Karpas-422 (cell line): ENCODE measurements at regions not wholly inside any gene's neighbourhood (a gene's known extent, or its start where the extent isn't known, plus 50 kb on each side); places are given as distances from the start of the nearest gene placed in this dataset.

Experiments used
- DNase-seq: peaks from one replicate; pipeline ENCODE4 v3.0.0-alpha.2; 2015
- H2AFZ ChIP-seq: fragments of 200-600 bp; sonication (generic); 2 replicates; pipeline ENCODE4 v1.6.1; 2014; ENCODE audit warnings: antibody characterized with exemption, low read length, mixed read lengths
- H3K27ac ChIP-seq: fragments of 200-600 bp; sonication (generic); 2 replicates; pipeline ENCODE4 v1.5.1; 2014; ENCODE audit warnings: mild to moderate bottlenecking, low read length, moderate library complexity
- H3K27me3 ChIP-seq: fragments of 200-600 bp; sonication (generic); 2 replicates; pipeline ENCODE4 v1.6.1; 2014; ENCODE audit warnings: low read length, mixed read lengths
- H3K36me3 ChIP-seq: fragments of 200-600 bp; sonication (generic); 2 replicates; pipeline ENCODE4 v1.6.1; 2014; ENCODE audit warnings: low read length, mixed read lengths; ENCODE audit not compliant: insufficient read depth
- H3K4me1 ChIP-seq: fragments of 200-600 bp; sonication (generic); 2 replicates; pipeline ENCODE4 v1.6.1; 2014; ENCODE audit warnings: mild to moderate bottlenecking, low read length, mixed read lengths
- H3K4me2 ChIP-seq: fragments of 200-600 bp; sonication (generic); 2 replicates; pipeline ENCODE4 v1.6.1; 2014; ENCODE audit warnings: low read length, low read depth, mild to moderate bottlenecking; ENCODE audit not compliant: poor library complexity, severe bottlenecking
- H3K4me3 ChIP-seq: fragments of 200-600 bp; sonication (generic); 2 replicates; pipeline ENCODE4 v1.5.1; 2014; ENCODE audit warnings: mild to moderate bottlenecking, antibody characterized with exemption, low read length, mixed read lengths
- H3K79me2 ChIP-seq: fragments of 200-600 bp; sonication (generic); 2 replicates; pipeline ENCODE4 v1.6.1; 2014; ENCODE audit warnings: mild to moderate bottlenecking, low read length, mixed read lengths
- H3K9ac ChIP-seq: fragments of 200-600 bp; sonication (generic); 2 replicates; pipeline ENCODE4 v1.6.0; 2014; ENCODE audit warnings: low read length
- H3K9me2 ChIP-seq: fragments of 200-600 bp; sonication (generic), shearing (Covaris generic); replicated peaks from 2 replicates; pipeline ENCODE4 v1.6.0; 2014; ENCODE audit warnings: mild to moderate bottlenecking, low read length, moderate library complexity; ENCODE audit not compliant: insufficient read depth
- H3K9me3 ChIP-seq: fragments of 300-700, 200-600 bp; sonication (generic); 2 replicates; pipeline ENCODE4 v1.6.1; 2014; ENCODE audit warnings: low read length, mixed read lengths
- H4K20me1 ChIP-seq: fragments of 200-600 bp; sonication (generic); 2 replicates; pipeline ENCODE4 v1.6.1; 2014; ENCODE audit warnings: mild to moderate bottlenecking, antibody characterized with exemption, low read length, low read depth; ENCODE audit not compliant: insufficient read depth

GRCh38 chrX:104450316-104450715 lies 115.7 kb upstream of the IL1RAPL2 start:
- Histone ChIP-seq H3K27me3 (no peaks in the 10 kb centered on the region), H4K20me1 (no peaks in the 10 kb centered on the region), H3K79me2 (no peaks in the 10 kb centered on the region), H3K9me2 (no peaks in the 10 kb centered on the region), H3K4me3 (no peak overlapping the region), H2AFZ (no peak overlapping the region), H3K4me2 (no peak overlapping the region), H3K27ac (no peak overlapping the region), H3K4me1 (no peaks in the 10 kb centered on the region), H3K36me3 (no peaks in the 10 kb centered on the region), H3K9ac (no peak overlapping the region), H3K9me3 (no peaks in the 10 kb centered on the region)
- DNase-seq, result no peak

GRCh38 chrX:104445591-104445990 lies 120.4 kb upstream of the IL1RAPL2 start:
- Histone ChIP-seq H3K27ac (no peak overlapping the region), H4K20me1 (no peaks in the 10 kb centered on the region), H3K4me1 (no peaks in the 10 kb centered on the region), H3K27me3 (no peaks in the 10 kb centered on the region), H2AFZ (no peak overlapping the region), H3K36me3 (no peaks in the 10 kb centered on the region), H3K4me2 (no peak overlapping the region), H3K4me3 (no peak overlapping the region), H3K9ac (no peak overlapping the region), H3K9me3 (no peaks in the 10 kb centered on the region), H3K79me2 (no peaks in the 10 kb centered on the region), H3K9me2 (no peaks in the 10 kb centered on the region)
- DNase-seq, result no peak

DNA sequence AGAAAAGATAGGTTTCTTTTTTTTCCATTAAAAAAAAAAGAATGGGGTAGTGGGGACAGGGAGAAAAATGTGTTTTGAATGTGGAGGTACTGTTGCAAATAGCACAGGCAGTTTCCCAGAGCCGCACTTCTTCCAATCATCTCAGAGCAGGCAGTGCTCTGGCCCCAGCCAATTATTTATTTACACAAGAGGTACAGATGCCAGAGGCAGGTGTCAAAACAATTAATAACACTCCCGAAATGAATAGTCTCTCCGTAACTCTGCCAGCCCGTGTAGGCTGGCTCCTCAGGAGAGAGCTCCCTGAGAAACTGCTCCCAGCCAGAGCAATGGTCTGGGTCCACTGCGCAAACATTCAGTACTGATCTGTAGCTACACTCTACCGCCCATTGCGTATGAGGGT lies 130.8 kb upstream of the IL1RAPL2 start:
- Histone ChIP-seq H3K4me3 (no peak overlapping the region), H3K9me2 (no peaks in the 10 kb centered on the region), H3K4me2 (no peak overlapping the region), H3K9ac (no peak overlapping the region), H3K27me3 (no peaks in the 10 kb centered on the region), H3K36me3 (no peaks in the 10 kb centered on the region), H3K9me3 (peaks cover 3% of the 10 kb centered on the region; the same call in 1 of the 2 replicates), H3K27ac (no peak overlapping the region), H3K4me1 (no peaks in the 10 kb centered on the region), H2AFZ (no peak overlapping the region), H4K20me1 (no peaks in the 10 kb centered on the region), H3K79me2 (no peaks in the 10 kb centered on the region)
- DNase-seq, result no peak

DNA sequence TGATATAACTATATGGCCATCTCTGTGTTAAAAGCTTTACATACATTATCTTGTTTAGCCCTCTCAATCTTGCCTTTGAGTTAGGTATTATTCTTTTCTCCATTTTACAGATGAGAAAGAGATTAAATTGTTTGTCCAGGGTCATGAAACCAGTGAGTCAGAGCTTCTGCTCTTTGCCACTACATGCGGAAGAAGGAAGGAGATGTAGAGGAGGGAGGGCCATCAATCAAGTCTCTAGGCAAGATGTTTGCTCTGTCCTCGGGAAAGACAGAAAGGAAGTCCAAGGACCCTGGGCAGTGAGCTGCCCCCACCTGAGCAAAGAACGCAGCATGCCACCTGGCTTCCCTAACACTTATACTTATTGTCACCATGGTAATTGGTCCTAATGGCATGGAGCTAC lies 133.7 kb upstream of the IL1RAPL2 start:
- H2AFZ ChIP-seq, result no peak overlapping the region
- H3K79me2 ChIP-seq, result no peaks in the 10 kb centered on the region
- H3K4me1 ChIP-seq, result no peaks in the 10 kb centered on the region
- no peaks in the 10 kb centered on the region for H3K9me3 ChIP-seq
- no peak for DNase-seq
- no peak overlapping the region for H3K27ac ChIP-seq
- no peaks in the 10 kb centered on the region for H3K27me3 ChIP-seq
- no peaks in the 10 kb centered on the region for H3K36me3 ChIP-seq
- H3K9ac ChIP-seq, result no peak overlapping the region
- H4K20me1 ChIP-seq, result no peaks in the 10 kb centered on the region
- H3K4me2 ChIP-seq, result no peak overlapping the region
- H3K9me2 ChIP-seq, result no peaks in the 10 kb centered on the region
- no peak overlapping the region for H3K4me3 ChIP-seq

GRCh38 chrX:104430742-104431119 lies 135.3 kb upstream of the IL1RAPL2 start:
- no peak for DNase-seq
- Histone ChIP-seq H3K27me3 (no peaks in the 10 kb centered on the region), H3K4me3 (no peak overlapping the region), H4K20me1 (no peaks in the 10 kb centered on the region), H2AFZ (no peak overlapping the region), H3K9me2 (no peaks in the 10 kb centered on the region), H3K9me3 (no peaks in the 10 kb centered on the region), H3K79me2 (no peaks in the 10 kb centered on the region), H3K4me1 (no peaks in the 10 kb centered on the region), H3K4me2 (no peak overlapping the region), H3K9ac (no peak overlapping the region), H3K27ac (no peak overlapping the region), H3K36me3 (no peaks in the 10 kb centered on the region)

DNA sequence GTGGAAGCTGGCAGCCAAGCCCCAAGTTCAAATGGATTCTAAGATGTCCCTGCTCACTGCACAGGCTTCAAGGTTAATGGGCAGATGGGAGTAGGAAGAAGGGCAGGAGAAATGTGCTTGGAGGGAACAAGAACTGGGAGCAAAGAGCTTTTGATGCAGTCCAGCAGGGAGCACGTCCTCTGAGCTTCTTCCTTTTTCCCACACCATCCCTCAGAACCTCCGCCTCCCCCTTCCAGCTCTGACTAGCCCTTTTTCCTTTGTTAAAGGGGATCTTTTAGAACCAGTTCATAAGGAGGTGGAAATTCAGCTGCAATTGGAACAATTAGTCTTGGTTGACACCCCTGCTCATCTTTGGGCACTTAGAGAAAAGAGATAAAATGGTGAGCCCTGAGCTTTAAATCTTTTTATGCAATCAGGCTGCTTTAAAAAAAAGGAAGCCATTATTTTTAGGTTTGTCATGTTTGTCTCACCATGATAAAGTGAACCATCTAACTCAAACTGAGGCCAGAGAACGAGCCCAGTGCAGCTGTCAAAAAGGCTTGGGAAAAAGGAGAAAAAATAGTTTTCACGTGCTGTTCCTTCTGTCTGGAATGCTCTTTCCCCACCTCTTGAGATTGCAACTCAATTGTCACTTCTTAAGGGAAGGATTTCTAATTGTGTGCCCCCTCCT lies 135.8 kb upstream of the IL1RAPL2 start:
- Histone ChIP-seq H4K20me1 (no peaks in the 10 kb centered on the region), H3K79me2 (no peaks in the 10 kb centered on the region), H3K27ac (no peak overlapping the region), H2AFZ (no peak overlapping the region), H3K4me1 (no peaks in the 10 kb centered on the region), H3K9ac (no peak overlapping the region), H3K4me3 (no peak overlapping the region), H3K9me3 (no peaks in the 10 kb centered on the region), H3K36me3 (no peaks in the 10 kb centered on the region), H3K27me3 (no peaks in the 10 kb centered on the region), H3K9me2 (no peaks in the 10 kb centered on the region), H3K4me2 (no peak overlapping the region)
- no peak for DNase-seq

- no peaks in the 10 kb centered on the region for H3K79me2 ChIP-seq
- no peaks in the 10 kb centered on the region for H3K9me2 ChIP-seq
- no peaks in the 10 kb centered on the region for H3K27me3 ChIP-seq
- no peak overlapping the region for H3K27ac ChIP-seq
- no peak overlapping the region for H3K9ac ChIP-seq
- no peak overlapping the region for H3K4me3 ChIP-seq
- no peak for DNase-seq
- no peak overlapping the region for H2AFZ ChIP-seq
- no peaks in the 10 kb centered on the region for H3K36me3 ChIP-seq
- no peaks in the 10 kb centered on the region for H3K9me3 ChIP-seq
- no peak overlapping the region for H3K4me2 ChIP-seq
- H4K20me1 ChIP-seq, result no peaks in the 10 kb centered on the region
- H3K4me1 ChIP-seq, result no peaks in the 10 kb centered on the region
These were observed 137.8 kb upstream of the IL1RAPL2 start for GRCh38 chrX:104428231-104428630.

GRCh38 chrX:104427693-104428092 lies 138.3 kb upstream of the IL1RAPL2 start:
- H3K4me3 ChIP-seq, result no peak overlapping the region
- no peaks in the 10 kb centered on the region for H3K27me3 ChIP-seq
- no peaks in the 10 kb centered on the region for H3K79me2 ChIP-seq
- no peaks in the 10 kb centered on the region for H3K36me3 ChIP-seq
- H3K9me3 ChIP-seq, result no peaks in the 10 kb centered on the region
- H3K9me2 ChIP-seq, result no peaks in the 10 kb centered on the region
- no peaks in the 10 kb centered on the region for H3K4me1 ChIP-seq
- no peak overlapping the region for H3K4me2 ChIP-seq
- H4K20me1 ChIP-seq, result no peaks in the 10 kb centered on the region
- H2AFZ ChIP-seq, result no peak overlapping the region
- DNase-seq, result no peak
- H3K9ac ChIP-seq, result no peak overlapping the region
- no peak overlapping the region for H3K27ac ChIP-seq

- H3K9ac ChIP-seq, result no peak overlapping the region
- H3K27me3 ChIP-seq, result no peaks in the 10 kb centered on the region
- no peak overlapping the region for H3K27ac ChIP-seq
- H3K79me2 ChIP-seq, result no peaks in the 10 kb centered on the region
- H3K9me3 ChIP-seq, result no peaks in the 10 kb centered on the region
- H3K36me3 ChIP-seq, result no peaks in the 10 kb centered on the region
- H4K20me1 ChIP-seq, result no peaks in the 10 kb centered on the region
- no peak overlapping the region for H2AFZ ChIP-seq
- H3K9me2 ChIP-seq, result no peaks in the 10 kb centered on the region
- DNase-seq, result no peak
- H3K4me1 ChIP-seq, result no peaks in the 10 kb centered on the region
- H3K4me2 ChIP-seq, result no peak overlapping the region
- no peak overlapping the region for H3K4me3 ChIP-seq
These were observed 138.9 kb upstream of the IL1RAPL2 start for GRCh38 chrX:104427073-104427472.
